Endothelial cell of umbilical vein (primary cell): ENCODE measurements at regions not wholly inside any gene's neighbourhood (a gene's known extent, or its start where the extent isn't known, plus 50 kb on each side); places are given as distances from the start of the nearest gene placed in this dataset.

ENCODE experiments used
- BruUV-seq: library from RNA; stranded (reverse); fragments of 400-500 nt; replicated peaks from 2 replicates; lab custom pipeline; 2021; lab: Mats Ljungman, UMichigan
- CTCF ChIA-PET: fragments of 300-600, 350-600 bp; sonication (Branson Sonifier 250); formaldehyde crosslinking; loops from one replicate; lab custom pipeline; 2021; ENCODE audit warnings: antibody characterized with exemption, inconsistent platforms; lab: Charles Lee
- POLR2A ChIA-PET: fragments of 300-600, 350-600 bp; sonication (Branson Sonifier 250); formaldehyde crosslinking; loops from one replicate; lab custom pipeline; 2021; ENCODE audit warnings: antibody characterized with exemption, inconsistent platforms; lab: Charles Lee
- DNase-seq: peaks from one replicate; pipeline ENCODE4 v3.0.0-alpha.2; 2011; ENCODE audit warnings: low read depth, low spot score
- FAIRE-seq: peaks from 2 replicates; lab custom pipeline; 2011; peaks lifted over from hg19 to GRCh38; lab: Jason Lieb, UNC
- H2AFZ ChIP-seq: 2 replicates; pipeline ENCODE4 v1.6.0; 2012; ENCODE audit warnings: low read depth, low read length, control low read depth, inconsistent platforms
- H3K27ac ChIP-seq: 2 replicates; pipeline ENCODE4 v1.5.1; 2011; ENCODE audit warnings: low read depth, mild to moderate bottlenecking, control low read depth, low read length, moderate library complexity; ENCODE audit not compliant: insufficient read depth
- H3K27me3 ChIP-seq, 2 experiments: 2 replicates each; pipeline versions ENCODE4 v1.6.0 to v1.6.1; 2011; ENCODE audit warnings: low read length in 2 of 2, mixed read lengths in 1 of 2; ENCODE audit not compliant: control insufficient read depth in 2 of 2, insufficient read depth in 2 of 2
- H3K36me3 ChIP-seq, 2 experiments: 2 replicates in 1 of 2; 3 replicates in 1 of 2; pipeline ENCODE4 v1.5.1; 2011; ENCODE audit warnings: low read length in 2 of 2, mild to moderate bottlenecking in 1 of 2, moderate library complexity in 1 of 2; ENCODE audit not compliant: control insufficient read depth in 2 of 2, insufficient read depth in 2 of 2; ENCODE audit errors: extremely low read depth in 1 of 2
- H3K4me1 ChIP-seq: 3 replicates; pipeline ENCODE4 v1.5.1; 2011; ENCODE audit warnings: mild to moderate bottlenecking, low read length; ENCODE audit not compliant: control insufficient read depth, insufficient read depth; ENCODE audit errors: extremely low read depth
- H3K4me2 ChIP-seq: 2 replicates; pipeline ENCODE4 v1.6.1; 2011; ENCODE audit warnings: low read length, control low read depth, mixed read lengths; ENCODE audit not compliant: insufficient read depth
- H3K4me3 ChIP-seq, 3 experiments: fragments of 200-600 bp in 1 of 3; sonication (generic), shearing (Covaris generic) in 1 of 3; replicated peaks in 1 of 3; 2 replicates each; pipeline ENCODE4 v1.5.1; 2011 to 2016; ENCODE audit warnings: control low read depth in 3 of 3, low read length in 3 of 3, mild to moderate bottlenecking in 2 of 3, inconsistent platforms in 1 of 3, low read depth in 1 of 3, moderate library complexity in 1 of 3; ENCODE audit not compliant: insufficient read depth in 1 of 3
- H3K79me2 ChIP-seq: 2 replicates; pipeline ENCODE4 v1.6.0; 2012; ENCODE audit warnings: low read length, inconsistent platforms; ENCODE audit not compliant: control insufficient read depth, insufficient read depth
- H3K9ac ChIP-seq: replicated peaks from 2 replicates; pipeline ENCODE3; 2011; ENCODE audit warnings: low read length, control low read depth; ENCODE audit not compliant: insufficient read depth; ENCODE audit errors: extremely low read depth
- H3K9me1 ChIP-seq: replicated peaks from 3 replicates; pipeline ENCODE4 v1.6.0; 2011; ENCODE audit warnings: mild to moderate bottlenecking, low read length; ENCODE audit not compliant: control insufficient read depth, insufficient read depth; ENCODE audit errors: extremely low read depth
- H3K9me3 ChIP-seq: replicated peaks from 2 replicates; pipeline ENCODE4 v1.5.1; 2012; ENCODE audit warnings: low read length, inconsistent platforms; ENCODE audit not compliant: control insufficient read depth, insufficient read depth
- H4K20me1 ChIP-seq: replicated peaks from 2 replicates; pipeline ENCODE3; 2011; ENCODE audit warnings: mild to moderate bottlenecking, low read length; ENCODE audit not compliant: control insufficient read depth, insufficient read depth; ENCODE audit errors: extremely low read depth
- EZH2 ChIP-seq: IDR thresholded peaks from 2 replicates; pipeline ENCODE4 v1.6.1; 2012; ENCODE audit warnings: borderline replicate concordance, low read depth, mild to moderate bottlenecking, moderate library complexity, low read length, inconsistent platforms; ENCODE audit not compliant: severe bottlenecking
- FOS ChIP-seq: IDR thresholded peaks from 2 replicates; pipeline ENCODE4 v1.6.1; 2011; ENCODE audit warnings: mild to moderate bottlenecking, low read length, moderate library complexity, borderline replicate concordance; ENCODE audit not compliant: insufficient read depth
- GATA2 ChIP-seq: IDR thresholded peaks from 2 replicates; pipeline ENCODE4 v1.7.0; 2011; ENCODE audit warnings: low read depth, mild to moderate bottlenecking, moderate library complexity, mixed read lengths, low read length; ENCODE audit not compliant: insufficient read length, insufficient read depth
- JUN ChIP-seq: IDR thresholded peaks from 2 replicates; pipeline ENCODE4 v1.6.1; 2011; ENCODE audit warnings: borderline replicate concordance, low read depth; ENCODE audit not compliant: insufficient read length, insufficient read depth
- MYC ChIP-seq: IDR thresholded peaks from one replicate; pipeline ENCODE4 v1.6.1; 2011; ENCODE audit warnings: mild to moderate bottlenecking, low read depth, low read length
- POLR2A ChIP-seq: IDR thresholded peaks from 2 replicates; pipeline ENCODE4 v1.6.1; 2012; ENCODE audit warnings: low read depth, mild to moderate bottlenecking, control low read depth, low read length
- POLR2AphosphoS5 ChIP-seq: IDR thresholded peaks from 2 replicates; pipeline ENCODE4 v1.6.1; 2012; ENCODE audit warnings: low read depth, mild to moderate bottlenecking, control low read depth, low read length, moderate library complexity; ENCODE audit not compliant: insufficient read depth
- dilution Hi-C: fragments of 300-500 bp; cut with MboI; formaldehyde crosslinking; loops from one replicate; pipeline ENCODE4 v1.15.0; 2019; ENCODE audit warnings: low sequenced_read_pairs; ENCODE audit not compliant: extremely low pct_ligation_motif_present
- intact Hi-C: fragments of 100-400 bp; cut with micrococcal nuclease; formaldehyde crosslinking; loops from one replicate; pipeline ENCODE4 v1.10.0; 2022
- TF ChIP-seq, protein P1 (sequence below): IDR thresholded peaks from 2 replicates; pipeline ENCODE4 v1.6.1; 2011; ENCODE audit not compliant: insufficient read depth, insufficient read length
- TF ChIP-seq, protein P2 (sequence below), 2 donors: IDR thresholded peaks; 1 replicate in 1 of 2; 2 replicates in 1 of 2; pipeline ENCODE4 v1.5.1; 2011; ENCODE audit warnings: low read length in 2 of 2, mild to moderate bottlenecking in 2 of 2, moderate library complexity in 2 of 2, control low read depth in 1 of 2, inconsistent platforms in 1 of 2, low read depth in 1 of 2; ENCODE audit not compliant: insufficient read depth in 1 of 2; ENCODE audit errors: extremely low read depth in 1 of 2

DNA sequence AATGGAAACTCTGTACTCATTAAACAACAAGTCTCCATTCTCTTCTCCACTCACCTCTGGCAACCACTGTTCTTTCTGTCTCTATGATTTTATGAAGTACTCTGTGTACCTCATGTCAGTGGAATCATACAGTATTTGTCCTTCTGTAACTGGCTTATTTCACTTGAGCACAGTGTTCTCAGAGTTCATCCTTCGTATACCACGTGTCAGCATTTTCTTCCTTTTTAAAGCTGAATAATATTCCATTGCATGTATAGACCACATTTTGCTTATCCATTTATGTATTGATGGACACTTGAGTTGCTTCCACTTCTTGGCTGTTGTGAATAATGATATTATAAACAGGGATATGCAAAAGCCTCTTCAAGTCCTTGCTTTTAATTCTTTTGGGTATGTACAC is 333.0 kb upstream of the ZNF32 start:
- dilution Hi-C loops: no loop called here
- ChIA-PET POLR2A (no interaction called here), CTCF (no interaction called here)
- peaks cover 5% of the 10 kb centered on the region for H3K4me1 ChIP-seq
- H3K9ac ChIP-seq: no peak overlapping the region
- intact Hi-C loops: no loop called here
- no peak overlapping the region for H3K27ac ChIP-seq
- H3K36me3 ChIP-seq: no peaks in the 10 kb centered on the region
- DNase-seq: no peak
- H3K4me3 ChIP-seq: no peak overlapping the region
- no peak for FAIRE-seq
- no TSS peak for BruUV-seq
- H3K9me1 ChIP-seq: no peaks in the 10 kb centered on the region
- no peak overlapping the region for H3K4me2 ChIP-seq
- TF ChIP-seq JUN (no peak), GATA2 (no peak), POLR2AphosphoS5 (no peak), MYC (no peak), POLR2A (no peak)
- TF ChIP-seq, protein P1, sequence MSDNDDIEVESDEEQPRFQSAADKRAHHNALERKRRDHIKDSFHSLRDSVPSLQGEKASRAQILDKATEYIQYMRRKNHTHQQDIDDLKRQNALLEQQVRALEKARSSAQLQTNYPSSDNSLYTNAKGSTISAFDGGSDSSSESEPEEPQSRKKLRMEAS: no peak
- TF ChIP-seq, protein P2, sequence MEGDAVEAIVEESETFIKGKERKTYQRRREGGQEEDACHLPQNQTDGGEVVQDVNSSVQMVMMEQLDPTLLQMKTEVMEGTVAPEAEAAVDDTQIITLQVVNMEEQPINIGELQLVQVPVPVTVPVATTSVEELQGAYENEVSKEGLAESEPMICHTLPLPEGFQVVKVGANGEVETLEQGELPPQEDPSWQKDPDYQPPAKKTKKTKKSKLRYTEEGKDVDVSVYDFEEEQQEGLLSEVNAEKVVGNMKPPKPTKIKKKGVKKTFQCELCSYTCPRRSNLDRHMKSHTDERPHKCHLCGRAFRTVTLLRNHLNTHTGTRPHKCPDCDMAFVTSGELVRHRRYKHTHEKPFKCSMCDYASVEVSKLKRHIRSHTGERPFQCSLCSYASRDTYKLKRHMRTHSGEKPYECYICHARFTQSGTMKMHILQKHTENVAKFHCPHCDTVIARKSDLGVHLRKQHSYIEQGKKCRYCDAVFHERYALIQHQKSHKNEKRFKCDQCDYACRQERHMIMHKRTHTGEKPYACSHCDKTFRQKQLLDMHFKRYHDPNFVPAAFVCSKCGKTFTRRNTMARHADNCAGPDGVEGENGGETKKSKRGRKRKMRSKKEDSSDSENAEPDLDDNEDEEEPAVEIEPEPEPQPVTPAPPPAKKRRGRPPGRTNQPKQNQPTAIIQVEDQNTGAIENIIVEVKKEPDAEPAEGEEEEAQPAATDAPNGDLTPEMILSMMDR (IDR thresholded peaks at IDR 0.05; ENCODE audit: extremely low read depth in 1 of 2, insufficient read depth in 1 of 2, low read depth in 1 of 2, low read length in 2 of 2): no peak
- H3K79me2 ChIP-seq: no peaks in the 10 kb centered on the region
- no peaks in the 10 kb centered on the region for H3K27me3 ChIP-seq
- no peak overlapping the region for H2AFZ ChIP-seq
- H4K20me1 ChIP-seq: no peaks in the 10 kb centered on the region
- no peaks in the 10 kb centered on the region for H3K9me3 ChIP-seq

DNA sequence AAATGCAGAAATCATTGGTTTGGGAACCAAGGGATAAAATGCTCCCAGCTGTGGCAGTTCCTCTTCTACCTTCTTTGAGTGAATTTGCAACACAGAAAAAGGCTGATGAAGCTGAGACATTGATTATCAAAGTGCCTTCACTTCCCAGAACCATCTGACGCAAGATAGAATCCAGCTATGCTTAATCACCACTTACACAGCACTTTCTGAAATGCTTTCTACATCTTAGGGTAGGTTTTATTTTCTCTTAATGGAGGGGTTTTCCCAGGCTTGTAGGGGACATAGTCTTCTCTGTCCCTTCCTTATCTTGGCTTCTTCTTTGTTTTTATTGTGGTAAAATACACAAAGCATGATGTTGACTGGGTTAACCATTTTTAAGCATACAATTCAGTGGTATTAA is 332.6 kb upstream of the ZNF32 start:
- intact Hi-C loops: no loop called here
- BruUV-seq: no TSS peak

More for the DNA sequence above, 332.6 kb upstream of the ZNF32 start:
- ChIA-PET CTCF (no interaction called here), POLR2A (no interaction called here)
- Histone ChIP-seq H3K4me3 (no peak overlapping the region), H3K36me3 (no peaks in the 10 kb centered on the region), H3K79me2 (no peaks in the 10 kb centered on the region), H3K9me1 (no peaks in the 10 kb centered on the region), H3K9me3 (no peaks in the 10 kb centered on the region), H2AFZ (no peak overlapping the region), H3K4me2 (no peak overlapping the region), H3K4me1 (peaks cover 5% of the 10 kb centered on the region), H3K9ac (no peak overlapping the region), H3K27ac (no peak overlapping the region), H4K20me1 (no peaks in the 10 kb centered on the region), H3K27me3 (no peaks in the 10 kb centered on the region)
- FAIRE-seq: no peak
- no peak for DNase-seq
- TF ChIP-seq MYC (no peak), POLR2AphosphoS5 (no peak), FOS (no peak), EZH2 (no peak), POLR2A (no peak), GATA2 (no peak), JUN (no peak)
- TF ChIP-seq, protein P2 (IDR thresholded peaks at IDR 0.05; ENCODE audit: extremely low read depth in 1 of 2, insufficient read depth in 1 of 2, low read depth in 1 of 2, low read length in 2 of 2): no peak
- TF ChIP-seq, protein P1: no peak
- dilution Hi-C loops: no loop called here
